Cardiac muscle cell (in vitro differentiated cells and primary cell): ENCODE measurements at regions not wholly inside any gene's neighbourhood (a gene's known extent, or its start where the extent isn't known, plus 50 kb on each side); places are given as distances from the start of the nearest gene placed in this dataset.

Experiments
- DNase-seq, 2 donors: peaks; one replicate each; pipeline versions ENCODE4 v3.0.0 to v3.0.0-alpha.2; 2010 to 2017; ENCODE audit warnings: low read depth in 1 of 2, low spot score in 1 of 2
- H3K27ac ChIP-seq: fragments of 200-600 bp; sonication (generic); 2 replicates; pipeline ENCODE4 v1.5.1; 2016
- H3K27me3 ChIP-seq: fragments of 200-600 bp; sonication (generic); 2 replicates; pipeline ENCODE4 v1.6.0; 2016; ENCODE audit warnings: control low read depth
- H3K36me3 ChIP-seq: fragments of 200-600 bp; sonication (generic); 2 replicates; pipeline ENCODE4 v1.5.1; 2016; ENCODE audit warnings: control low read depth
- H3K4me1 ChIP-seq: fragments of 200-600 bp; sonication (generic); 2 replicates; pipeline ENCODE4 v1.8.1; 2017; ENCODE audit warnings: low read depth, mild to moderate bottlenecking, mixed run types
- H3K4me3 ChIP-seq: fragments of 200-600 bp; sonication (generic); 2 replicates; pipeline ENCODE4 v1.5.1; 2016; ENCODE audit warnings: mild to moderate bottlenecking
- H3K9me3 ChIP-seq: fragments of 200-600 bp; sonication (generic); 2 replicates; pipeline ENCODE4 v1.5.1; 2017; ENCODE audit warnings: low read depth, mild to moderate bottlenecking, control low read depth
- CTCF ChIP-seq: IDR thresholded peaks from 2 replicates; pipeline ENCODE4 v1.5.1; 2012; ENCODE audit warnings: low read depth, mild to moderate bottlenecking, low read length

GRCh38 chr2:239791526-239792404, 233.4 kb downstream of the NDUFA10 start:
- no peak for TF ChIP-seq CTCF
- Histone ChIP-seq H3K27me3 (no peaks in the 10 kb centered on the region), H3K4me3 (no peak overlapping the region), H3K36me3 (no peaks in the 10 kb centered on the region), H3K27ac (no peak overlapping the region), H3K4me1 (no peaks in the 10 kb centered on the region), H3K9me3 (no peaks in the 10 kb centered on the region)
- no peak for DNase-seq

- no peak for TF ChIP-seq CTCF
Measured at GRCh38 chr2:239790721-239791120, 234.4 kb downstream of the NDUFA10 start.

GRCh38 chr2:239790313-239790712, 234.8 kb downstream of the NDUFA10 start:
- no peak for TF ChIP-seq CTCF
- no peak for DNase-seq
- Histone ChIP-seq H3K36me3 (no peaks in the 10 kb centered on the region), H3K27ac (no peak overlapping the region), H3K4me3 (no peak overlapping the region), H3K4me1 (no peaks in the 10 kb centered on the region), H3K27me3 (no peaks in the 10 kb centered on the region), H3K9me3 (no peaks in the 10 kb centered on the region)

More at GRCh38 chr2:239790721-239791120, 234.4 kb downstream of the NDUFA10 start:
- no peak overlapping the region for H3K4me3 ChIP-seq
- no peaks in the 10 kb centered on the region for H3K36me3 ChIP-seq
- no peaks in the 10 kb centered on the region for H3K9me3 ChIP-seq
- H3K27ac ChIP-seq = no peak overlapping the region
- no peaks in the 10 kb centered on the region for H3K4me1 ChIP-seq
- H3K27me3 ChIP-seq = no peaks in the 10 kb centered on the region
- DNase-seq = no peak

GRCh38 chr2:239789711-239790110, 235.4 kb downstream of the NDUFA10 start:
- no peak for DNase-seq
- no peak for TF ChIP-seq CTCF
- no peaks in the 10 kb centered on the region for H3K36me3 ChIP-seq
- H3K9me3 ChIP-seq = no peaks in the 10 kb centered on the region
- H3K4me1 ChIP-seq = no peaks in the 10 kb centered on the region
- no peak overlapping the region for H3K4me3 ChIP-seq
- no peak overlapping the region for H3K27ac ChIP-seq
- H3K27me3 ChIP-seq = no peaks in the 10 kb centered on the region

- Histone ChIP-seq H3K4me1 (no peaks in the 10 kb centered on the region), H3K4me3 (no peak overlapping the region), H3K27ac (no peak overlapping the region), H3K27me3 (no peaks in the 10 kb centered on the region), H3K36me3 (no peaks in the 10 kb centered on the region), H3K9me3 (no peaks in the 10 kb centered on the region)
- TF ChIP-seq CTCF = no peak
- DNase-seq = no peak
Measured at GRCh38 chr2:239788576-239789098, 236.5 kb downstream of the NDUFA10 start.
